ENCODE measurements at regions not wholly inside any gene's neighbourhood (a gene's known extent, or its start where the extent isn't known, plus 50 kb on each side); places are given as distances from the start of the nearest gene placed in this dataset.

- intact Hi-C loops (cut with micrococcal nuclease), result no loop called here
- Histone ChIP-seq H3K27me3 (replicated peaks in 1 of 4; ENCODE audit: control extremely low read depth in 1 of 4, control insufficient read depth in 3 of 4, insufficient read depth in 4 of 4, low read length in 3 of 4) (peaks cover 0 to 7% (median 0%) of the 10 kb centered on the region in 4 experiments), H3K36me3 (replicated peaks in 1 of 2; ENCODE audit: control extremely low read depth in 1 of 2, control insufficient read depth in 1 of 2, extremely low read depth in 1 of 2, insufficient read depth in 2 of 2, low read length in 1 of 2) (no peaks in the 10 kb centered on the region), H3K79me2 (ENCODE audit: control insufficient read depth, insufficient read depth, low read length) (no peaks in the 10 kb centered on the region), H3K4me1 (ENCODE audit: control insufficient read depth in 2 of 2, insufficient read depth in 2 of 2, low read length in 2 of 2) (no peaks in the 10 kb centered on the region), H3K9me3 (ENCODE audit: control extremely low read depth in 1 of 3, control insufficient read depth in 2 of 3, insufficient read depth in 1 of 3, low read length in 2 of 3) (no peaks in the 10 kb centered on the region), H4K20me1 (ENCODE audit: control insufficient read depth, insufficient read depth, low read length, poor library complexity, severe bottlenecking) (no peaks in the 10 kb centered on the region), H3K9ac (ENCODE audit: low read length) (no peak overlapping the region), H3K27ac (ENCODE audit: low read length in 2 of 2) (no peak overlapping the region), H3K4me2 (replicated peaks; ENCODE audit: low read depth, low read length, poor library complexity, severe bottlenecking) (no peak overlapping the region), H2AFZ (ENCODE audit: insufficient read depth, low read depth, low read length, poor library complexity, severe bottlenecking) (no peak overlapping the region), H3K4me3 (ENCODE audit: control extremely low read depth in 1 of 5, extremely low read depth in 1 of 5, insufficient read depth in 1 of 5, low read depth in 2 of 5, low read length in 4 of 5) (no peak overlapping the region)
- WGBS (ENCODE audit: insufficient coverage), result 86% methylated on average over 3 of the region's 4 CpGs
- no peak overlapping the region for H3K4me3 Mint-ChIP-seq
- no peak overlapping the region for H3K27ac Mint-ChIP-seq
- DNase-seq, result no peak
- peaks cover 30% of the 10 kb centered on the region for H3K27me3 Mint-ChIP-seq
- no peaks in the 10 kb centered on the region for H3K4me1 Mint-ChIP-seq
- ATAC-seq (ENCODE audit: low read depth), result no peak
- TF ChIP-seq EZH2 (IDR thresholded peaks at IDR 0.05; ENCODE audit: borderline replicate concordance, insufficient read depth, low read depth, low read length, poor library complexity, severe bottlenecking), result no peak
- TF ChIP-seq, protein P1, sequence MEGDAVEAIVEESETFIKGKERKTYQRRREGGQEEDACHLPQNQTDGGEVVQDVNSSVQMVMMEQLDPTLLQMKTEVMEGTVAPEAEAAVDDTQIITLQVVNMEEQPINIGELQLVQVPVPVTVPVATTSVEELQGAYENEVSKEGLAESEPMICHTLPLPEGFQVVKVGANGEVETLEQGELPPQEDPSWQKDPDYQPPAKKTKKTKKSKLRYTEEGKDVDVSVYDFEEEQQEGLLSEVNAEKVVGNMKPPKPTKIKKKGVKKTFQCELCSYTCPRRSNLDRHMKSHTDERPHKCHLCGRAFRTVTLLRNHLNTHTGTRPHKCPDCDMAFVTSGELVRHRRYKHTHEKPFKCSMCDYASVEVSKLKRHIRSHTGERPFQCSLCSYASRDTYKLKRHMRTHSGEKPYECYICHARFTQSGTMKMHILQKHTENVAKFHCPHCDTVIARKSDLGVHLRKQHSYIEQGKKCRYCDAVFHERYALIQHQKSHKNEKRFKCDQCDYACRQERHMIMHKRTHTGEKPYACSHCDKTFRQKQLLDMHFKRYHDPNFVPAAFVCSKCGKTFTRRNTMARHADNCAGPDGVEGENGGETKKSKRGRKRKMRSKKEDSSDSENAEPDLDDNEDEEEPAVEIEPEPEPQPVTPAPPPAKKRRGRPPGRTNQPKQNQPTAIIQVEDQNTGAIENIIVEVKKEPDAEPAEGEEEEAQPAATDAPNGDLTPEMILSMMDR (IDR thresholded peaks at IDR 0.05), result no peak
- H3K9me3 Mint-ChIP-seq (ENCODE audit: insufficient read depth), result no peaks in the 10 kb centered on the region
- ChIA-PET POLR2A (no interaction called here), CTCF (no interaction called here)
These were observed 51.4 kb upstream of the NPVF start for GRCh38 chr7:25279705-25280104.

DNA sequence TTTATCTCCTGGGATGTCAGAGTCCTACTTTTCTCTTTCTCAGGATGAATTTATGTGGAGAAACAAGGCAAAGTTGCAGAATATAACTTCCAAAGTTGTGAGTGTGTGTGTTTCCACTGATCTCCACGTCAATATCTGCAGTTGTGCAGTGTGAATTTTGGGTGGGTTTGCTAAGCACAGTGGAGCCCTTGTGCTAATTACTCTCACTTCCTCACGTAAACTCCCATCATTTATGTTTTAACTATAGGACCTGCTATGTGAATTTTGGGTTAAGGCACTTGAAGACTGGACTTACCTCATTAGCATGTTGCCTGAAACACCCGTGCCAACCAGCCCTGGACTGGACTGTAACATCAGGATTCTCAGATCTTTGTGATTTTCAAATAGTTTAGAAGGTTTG lies 51.9 kb upstream of the NPVF start:
- 38% methylated on average over 1 of the region's 3 CpGs for WGBS (ENCODE audit: insufficient coverage)
- Mint-ChIP-seq H3K4me3 (no peak overlapping the region), H3K27ac (no peak overlapping the region), H3K4me1 (no peaks in the 10 kb centered on the region), H3K9me3 (ENCODE audit: insufficient read depth) (no peaks in the 10 kb centered on the region), H3K27me3 (peaks cover 35% of the 10 kb centered on the region)
- Histone ChIP-seq H3K36me3 (replicated peaks in 1 of 2; ENCODE audit: control extremely low read depth in 1 of 2, control insufficient read depth in 1 of 2, extremely low read depth in 1 of 2, insufficient read depth in 2 of 2, low read length in 1 of 2) (no peaks in the 10 kb centered on the region), H3K9me3 (ENCODE audit: control extremely low read depth in 1 of 3, control insufficient read depth in 2 of 3, insufficient read depth in 1 of 3, low read length in 2 of 3) (no peaks in the 10 kb centered on the region), H3K4me2 (replicated peaks; ENCODE audit: low read depth, low read length, poor library complexity, severe bottlenecking) (no peak overlapping the region), H3K9ac (ENCODE audit: low read length) (no peak overlapping the region), H3K4me3 (ENCODE audit: control extremely low read depth in 1 of 5, extremely low read depth in 1 of 5, insufficient read depth in 1 of 5, low read depth in 2 of 5, low read length in 4 of 5) (no peak overlapping the region), H3K79me2 (ENCODE audit: control insufficient read depth, insufficient read depth, low read length) (no peaks in the 10 kb centered on the region), H2AFZ (ENCODE audit: insufficient read depth, low read depth, low read length, poor library complexity, severe bottlenecking) (no peak overlapping the region), H4K20me1 (ENCODE audit: control insufficient read depth, insufficient read depth, low read length, poor library complexity, severe bottlenecking) (no peaks in the 10 kb centered on the region), H3K27ac (ENCODE audit: low read length in 2 of 2) (no peak overlapping the region), H3K4me1 (ENCODE audit: control insufficient read depth in 2 of 2, insufficient read depth in 2 of 2, low read length in 2 of 2) (no peaks in the 10 kb centered on the region), H3K27me3 (replicated peaks in 1 of 4; ENCODE audit: control extremely low read depth in 1 of 4, control insufficient read depth in 3 of 4, insufficient read depth in 4 of 4, low read length in 3 of 4) (peaks cover 0 to 5% (median under 1%) of the 10 kb centered on the region in 4 experiments)
- ATAC-seq (ENCODE audit: low read depth) (no peak), DNase-seq (no peak)
- no peak for TF ChIP-seq EZH2 (IDR thresholded peaks at IDR 0.05; ENCODE audit: borderline replicate concordance, insufficient read depth, low read depth, low read length, poor library complexity, severe bottlenecking)
- TF ChIP-seq, protein P1 (IDR thresholded peaks at IDR 0.05), result no peak
- POLR2A ChIA-PET, result no interaction called here
- intact Hi-C loops (cut with micrococcal nuclease), result no loop called here
- CTCF ChIA-PET, result no interaction called here
